SIG-M5 treated with dmso at 0.1 percent for 504 hours (cell line): ENCODE measurements at regions not wholly inside any gene's neighbourhood (a gene's known extent, or its start where the extent isn't known, plus 50 kb on each side); places are given as distances from the start of the nearest gene placed in this dataset.
"Not testable (repeated sequence)": the region's sequence is repeated elsewhere in the genome, so short reads cannot be mapped to it uniquely, and the experiment has no call there.

ENCODE experiments used
- DNase-seq: peaks from one replicate; lab custom pipeline; 2025; ENCODE audit not compliant: unreplicated experiment; lab: John Stamatoyannopoulos, UW

DNA sequence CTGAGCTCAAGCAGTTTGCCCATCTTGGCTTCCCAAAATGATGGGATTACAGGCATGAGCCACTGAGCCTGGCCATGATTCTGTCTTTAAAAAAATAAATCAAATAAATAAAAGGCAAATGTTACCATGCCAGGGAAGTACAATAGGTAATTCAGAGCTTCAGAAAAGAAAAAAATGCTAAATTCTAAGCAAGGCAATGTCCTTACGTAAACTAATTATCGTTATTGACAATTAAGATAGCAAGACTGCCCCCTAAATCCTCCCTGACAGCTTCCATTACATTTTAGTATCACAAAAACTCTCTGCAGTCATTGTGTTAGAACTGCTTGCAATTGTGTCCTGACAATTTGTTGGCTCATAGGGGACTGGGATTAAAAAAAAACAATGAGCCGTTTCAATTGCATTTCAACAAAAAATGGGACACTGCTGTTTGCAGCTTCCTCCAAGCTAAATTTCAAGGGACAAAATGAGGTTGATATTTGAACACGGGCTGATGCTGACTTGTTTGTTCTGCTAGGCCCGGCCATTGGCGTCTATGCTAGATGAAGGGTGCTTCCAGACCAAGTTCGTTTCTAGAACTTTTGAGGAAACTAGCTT is 88.9 kb downstream of the MOGAT1 start:
- DNase-seq, result no peak

DNA sequence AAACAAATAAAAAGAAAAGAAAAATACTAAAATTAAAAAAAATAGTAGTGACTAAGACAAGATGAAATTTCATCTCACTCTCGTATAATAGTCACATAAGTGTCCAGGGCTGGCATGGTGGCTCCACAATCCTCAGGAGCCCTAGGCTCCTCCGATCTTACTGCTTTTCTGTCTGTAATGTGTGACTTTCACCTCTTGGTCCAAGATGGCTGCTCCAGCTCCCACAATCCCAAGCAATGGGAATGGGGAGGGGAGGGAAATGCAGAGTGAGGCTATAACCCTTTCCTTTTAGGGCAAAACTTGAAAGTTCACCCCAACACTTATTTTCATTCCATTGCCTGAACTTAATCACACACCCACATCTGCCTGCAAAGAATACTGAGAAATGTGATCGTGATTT is 90.4 kb downstream of the MOGAT1 start:
- no peak for DNase-seq

DNA sequence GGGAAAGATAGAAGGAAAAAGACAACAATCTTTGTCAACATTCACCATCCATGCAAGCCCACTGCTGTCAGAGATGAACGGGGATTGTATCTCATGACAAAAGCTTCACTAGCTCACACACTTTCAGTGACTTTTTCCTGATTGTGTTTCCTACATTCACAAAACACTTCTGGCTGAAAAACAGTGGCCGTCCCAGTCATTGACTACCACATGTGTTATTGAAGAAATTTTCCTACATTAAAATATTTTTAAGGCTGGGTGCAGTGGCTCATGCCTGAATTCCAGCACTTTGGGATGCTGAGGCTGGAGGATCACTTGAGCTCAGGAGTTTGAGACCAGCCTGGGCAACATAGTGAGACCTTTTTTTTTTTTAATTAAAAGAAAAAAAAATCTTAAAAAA is 90.9 kb downstream of the MOGAT1 start:
- DNase-seq, result no peak

DNA sequence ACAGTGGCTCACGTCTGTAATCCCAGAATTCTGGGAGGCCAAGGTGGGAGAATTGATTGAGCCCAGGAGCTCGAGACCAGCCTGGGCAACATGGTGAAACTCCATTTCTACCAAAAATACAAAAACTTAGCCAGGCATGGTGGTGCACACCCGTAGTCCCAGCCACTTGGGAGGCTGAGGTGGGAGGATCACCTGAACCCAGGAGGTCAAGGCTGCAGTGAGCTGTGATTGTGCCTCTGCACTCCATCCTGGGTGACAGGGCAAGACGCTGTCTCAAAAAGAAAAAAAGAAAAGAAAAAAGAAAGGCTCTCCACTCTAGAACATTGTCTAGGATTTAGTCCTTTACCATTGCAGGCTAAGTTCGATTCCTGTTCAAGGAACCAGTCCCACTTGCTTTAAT is 94.4 kb downstream of the MOGAT1 start:
- not testable (repeated sequence) for DNase-seq

DNA sequence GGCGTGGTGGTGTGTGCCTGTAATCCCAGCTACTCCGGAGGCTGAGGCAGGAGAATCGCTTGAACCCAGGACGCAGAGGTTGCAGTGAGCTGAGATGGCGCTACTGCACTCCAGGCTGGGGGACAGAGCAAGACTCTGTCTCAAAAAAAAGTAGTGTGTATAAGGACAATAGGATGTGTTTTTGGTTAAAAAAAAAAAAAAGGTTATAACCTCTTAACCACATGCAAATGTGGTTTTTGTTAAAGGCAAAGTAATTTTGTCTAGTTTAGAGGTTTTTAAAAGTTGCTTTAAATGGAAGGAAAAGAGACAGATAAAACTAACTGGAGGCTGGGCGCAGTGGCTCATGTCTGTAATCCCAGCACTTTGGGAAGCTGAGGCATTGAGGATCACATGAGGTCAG is 92.8 kb upstream of the ACSL3 start:
- not testable (repeated sequence) for DNase-seq

DNA sequence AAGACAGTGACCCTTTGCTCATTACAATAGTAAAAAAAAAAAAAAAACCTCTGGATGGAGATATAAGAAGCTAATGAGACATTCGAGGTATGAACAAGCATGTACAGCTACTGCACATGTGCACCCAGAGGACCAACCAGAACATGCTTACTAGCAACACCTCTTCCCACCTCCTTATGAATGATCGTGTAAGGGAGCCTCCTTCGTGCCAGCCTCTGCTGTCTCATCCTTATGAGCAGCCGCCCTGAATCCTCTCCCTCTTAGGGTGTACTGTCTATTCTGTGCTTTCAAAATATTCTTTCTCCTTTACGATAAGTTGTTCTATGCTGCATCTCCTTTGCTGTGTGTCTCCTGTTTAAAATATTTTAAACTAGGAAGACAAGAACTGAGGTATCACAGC is 91.4 kb upstream of the ACSL3 start:
- DNase-seq, result no peak

DNA sequence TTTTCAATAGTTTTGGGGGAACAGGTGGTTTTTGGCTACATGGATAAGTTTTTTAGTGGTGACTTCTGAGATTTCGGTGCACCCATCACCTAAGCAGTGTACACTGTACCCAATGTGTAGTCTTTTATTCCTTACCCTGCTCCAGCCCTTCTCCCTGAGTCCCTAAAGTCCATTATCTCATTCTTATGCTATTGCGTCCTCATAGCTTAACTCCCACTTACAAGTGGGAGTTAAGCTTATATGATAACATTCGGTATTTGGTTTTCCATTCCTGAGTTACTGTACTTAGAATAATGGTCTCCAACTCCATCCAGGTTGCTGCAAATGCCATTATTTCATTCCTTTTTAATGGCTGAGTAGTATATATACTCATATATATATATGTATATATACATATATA is 90.9 kb upstream of the ACSL3 start:
- DNase-seq, result no peak

DNA sequence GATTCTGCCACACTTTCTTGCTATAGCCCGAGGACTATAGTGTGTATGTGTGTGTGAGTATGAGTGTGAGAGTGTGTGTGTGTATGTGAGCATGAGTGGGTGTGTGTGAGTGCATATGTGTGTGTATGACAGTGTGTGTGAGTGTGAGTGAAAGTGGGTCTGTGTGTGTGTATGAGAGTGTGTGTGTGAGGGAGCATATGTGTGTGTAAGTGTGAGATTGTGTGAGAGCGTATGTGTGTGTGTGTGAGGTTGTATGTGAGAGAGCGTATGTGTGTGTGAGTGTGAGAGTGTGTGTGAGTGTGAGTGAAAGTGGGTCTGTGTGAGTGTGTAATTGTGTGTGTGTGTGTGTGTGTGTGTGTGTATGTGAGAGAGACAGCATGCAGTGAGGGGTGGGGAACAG is 89.0 kb upstream of the ACSL3 start:
- no peak for DNase-seq

DNA sequence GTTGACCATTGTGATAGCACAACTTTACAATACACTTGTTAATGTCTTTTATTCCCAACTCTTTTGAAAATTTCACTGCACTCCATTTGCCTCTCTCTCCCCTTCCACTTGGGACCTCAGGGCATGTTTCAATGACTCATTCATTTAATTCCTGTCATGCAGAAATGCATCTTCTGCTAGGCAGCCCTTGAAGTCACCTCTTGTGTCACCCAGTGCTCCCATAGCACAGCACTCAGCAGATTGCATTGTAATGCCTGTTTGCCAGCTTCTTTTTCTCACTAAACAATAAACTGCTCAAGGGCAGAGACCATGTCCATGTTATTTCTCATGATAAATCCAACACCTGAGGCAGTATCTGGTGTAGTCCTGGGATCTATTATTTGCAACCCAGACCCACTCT is 85.9 kb upstream of the ACSL3 start:
- DNase-seq, result no peak

DNA sequence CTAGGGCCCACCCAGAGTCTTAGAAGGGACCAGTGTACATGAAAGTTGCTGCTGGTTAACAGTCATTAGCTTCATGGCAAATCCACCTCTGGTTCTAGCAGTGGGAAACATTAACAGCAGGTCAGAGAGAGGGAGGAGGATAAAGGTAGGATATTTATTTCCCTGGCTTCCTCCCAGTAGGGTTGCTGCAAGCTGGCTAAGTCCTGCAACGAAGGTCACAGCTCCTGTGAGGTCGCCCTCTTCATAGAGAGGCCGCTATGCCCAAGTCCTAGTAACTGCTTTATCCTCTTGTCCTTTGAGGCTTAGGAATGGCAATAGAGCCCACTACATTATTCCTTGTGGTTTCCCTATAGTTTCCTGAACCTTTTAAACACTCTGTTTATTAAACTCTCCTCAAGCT is 84.0 kb upstream of the ACSL3 start:
- no peak for DNase-seq

DNA sequence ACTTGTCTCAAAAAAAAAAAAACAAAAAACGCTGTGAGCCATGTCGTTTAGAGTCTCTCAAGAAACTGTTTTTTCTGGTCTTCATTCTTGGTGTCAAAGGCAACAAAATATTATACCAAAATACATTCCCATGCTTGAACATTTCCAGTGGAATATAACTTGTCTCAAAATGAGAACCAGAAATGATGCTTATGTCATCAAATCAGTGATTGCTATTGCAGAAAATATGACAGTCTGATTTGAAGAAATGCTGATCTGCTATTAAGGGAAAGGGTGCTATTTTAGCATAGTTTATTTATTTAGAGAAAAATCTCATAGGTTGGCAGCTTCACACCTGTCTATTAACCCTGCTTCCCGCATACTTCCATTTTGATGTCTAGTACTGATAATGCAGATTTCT is 82.4 kb upstream of the ACSL3 start:
- DNase-seq, result no peak

DNA sequence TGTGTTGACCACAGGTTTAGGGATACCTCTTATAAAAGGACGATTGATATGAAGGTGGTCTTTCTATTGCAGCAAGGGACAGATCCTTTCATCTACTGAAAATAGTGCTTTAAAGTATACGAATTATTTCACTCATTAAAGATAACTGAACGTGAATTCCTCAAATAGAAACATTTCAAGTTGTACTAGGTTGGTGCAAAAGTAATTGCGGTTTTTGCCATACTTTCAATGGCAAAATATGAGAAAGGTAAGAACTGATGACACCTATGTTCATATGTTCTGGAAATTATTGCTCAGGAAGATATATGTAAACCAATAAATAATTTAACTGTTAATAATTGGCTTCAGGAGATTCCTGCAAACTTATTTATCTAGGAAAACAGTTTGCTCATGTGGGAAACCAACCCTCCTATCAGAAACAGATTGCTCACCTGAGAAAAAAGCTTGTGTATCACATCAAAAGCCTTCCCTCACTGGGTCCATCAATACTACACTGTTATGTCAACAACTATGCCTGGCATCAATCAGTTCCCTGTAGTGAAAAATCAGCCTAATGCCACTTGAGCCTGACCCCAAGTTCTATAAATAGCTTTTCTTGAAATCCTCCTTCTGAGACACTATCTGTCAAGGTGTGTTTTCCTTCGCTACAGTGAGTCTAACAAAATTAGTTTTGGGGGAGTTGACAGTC is 81.5 kb upstream of the ACSL3 start:
- no peak for DNase-seq

DNA sequence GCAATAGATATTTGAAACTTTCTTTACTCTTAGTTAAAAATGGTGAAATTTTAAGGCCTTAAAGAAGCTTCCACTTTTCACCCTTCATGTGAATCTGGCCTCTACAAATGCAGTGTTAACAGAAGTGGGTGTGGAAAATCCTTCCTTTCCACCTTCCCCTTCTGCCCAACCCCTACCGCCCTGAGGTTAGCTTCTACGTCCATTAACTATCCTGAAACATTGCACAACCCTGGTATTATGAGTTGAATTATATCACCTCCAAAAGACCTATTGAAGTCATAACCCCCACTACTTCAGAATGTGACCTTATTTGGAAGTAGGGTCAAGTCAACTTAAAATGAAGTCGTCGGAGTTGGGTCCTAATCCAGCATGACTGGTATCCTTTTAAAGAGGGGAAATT is 80.8 kb upstream of the ACSL3 start:
- DNase-seq, result no peak

DNA sequence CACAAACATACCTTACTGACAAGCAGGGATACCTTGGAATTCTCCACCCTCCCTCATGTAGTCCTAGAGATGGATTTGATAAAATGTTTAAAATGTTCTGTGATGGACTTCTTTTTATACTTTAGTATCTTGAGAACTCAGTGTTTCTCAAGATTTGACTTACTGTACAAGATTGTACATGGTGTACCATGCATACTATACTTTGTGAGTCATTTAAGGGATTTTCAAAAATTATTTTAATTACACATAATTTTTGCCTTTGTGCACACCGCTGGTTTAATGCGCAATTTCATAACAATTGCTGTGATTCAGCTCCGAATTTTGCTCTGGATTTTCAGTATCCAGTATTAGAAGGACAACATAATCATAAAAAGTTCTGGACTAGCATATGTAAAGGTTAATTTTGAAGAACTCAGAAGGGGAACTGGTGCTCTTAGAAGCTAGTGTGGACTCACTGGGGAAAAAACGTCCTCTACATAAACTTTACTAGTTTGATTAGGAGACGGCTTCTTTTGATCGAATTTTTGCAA is 78.6 kb upstream of the ACSL3 start:
- DNase-seq, result no peak

DNA sequence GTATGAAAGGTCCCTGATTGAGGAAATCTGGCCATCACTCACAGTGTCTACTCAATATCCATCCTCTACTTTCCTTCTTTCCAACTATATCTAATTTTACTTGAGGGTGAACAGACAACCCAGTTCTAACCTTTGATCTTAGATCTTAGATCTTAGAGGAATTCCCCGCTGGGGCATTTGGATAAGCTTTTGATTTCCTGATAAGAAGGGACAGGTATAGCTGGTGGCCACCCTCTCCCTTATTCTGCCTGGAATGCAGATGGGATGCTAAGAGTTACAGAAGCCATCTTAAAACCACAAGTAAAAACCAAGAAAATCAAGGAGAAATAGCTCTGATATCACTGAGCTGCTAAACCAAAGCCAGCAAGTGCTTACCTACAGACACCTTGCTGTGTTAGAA is 77.2 kb upstream of the ACSL3 start:
- DNase-seq, result no peak

DNA sequence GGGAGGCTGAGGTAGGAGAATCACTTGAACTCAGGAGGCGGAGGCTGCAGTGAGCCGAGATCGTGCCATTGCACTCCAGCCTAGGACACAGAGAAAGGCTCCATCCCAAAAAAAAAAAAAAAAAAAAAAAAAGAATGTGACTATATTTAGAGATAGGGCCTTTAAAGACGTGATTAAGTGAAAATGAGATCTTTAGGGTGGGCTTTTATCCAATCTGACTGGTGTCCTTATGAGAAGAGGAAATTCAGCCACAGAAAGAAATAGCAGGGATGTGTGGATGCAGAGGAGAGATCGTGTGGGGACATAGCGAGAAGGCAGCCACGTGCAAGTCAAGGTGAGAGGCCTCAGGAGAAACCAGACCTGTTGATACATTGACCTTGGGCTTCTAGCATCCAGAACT is 69.9 kb upstream of the ACSL3 start:
- no peak for DNase-seq

DNA sequence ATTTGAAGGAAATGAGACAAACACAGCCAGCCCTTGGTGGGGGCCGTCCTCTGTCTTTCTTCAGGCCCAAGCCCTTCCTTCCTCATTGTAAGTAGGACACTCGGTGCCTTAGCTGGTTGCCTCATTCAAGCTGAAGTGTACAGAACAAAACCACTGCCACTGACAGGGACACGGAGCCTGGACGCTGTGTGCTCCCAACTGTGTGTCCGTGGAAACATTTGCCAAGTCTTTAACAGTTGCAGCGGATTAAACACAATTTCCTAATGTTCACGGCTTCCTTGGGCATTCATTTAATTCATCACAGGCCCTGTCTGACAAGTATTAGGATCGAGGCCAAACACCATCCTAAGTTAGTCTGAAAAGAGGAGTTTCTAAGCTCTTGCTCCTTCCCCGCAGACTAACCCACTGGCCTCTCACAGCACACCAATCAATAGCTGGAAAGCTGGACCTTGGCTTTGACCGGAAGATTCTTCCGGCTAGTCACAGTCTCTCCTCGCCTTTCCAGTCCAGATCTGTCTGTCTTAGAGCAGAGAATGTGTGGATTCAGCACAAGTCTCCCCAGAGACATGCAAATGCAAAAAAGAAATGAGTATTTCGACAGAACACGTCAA is 68.7 kb upstream of the ACSL3 start:
- DNase-seq, result peak; percentile 36

DNA sequence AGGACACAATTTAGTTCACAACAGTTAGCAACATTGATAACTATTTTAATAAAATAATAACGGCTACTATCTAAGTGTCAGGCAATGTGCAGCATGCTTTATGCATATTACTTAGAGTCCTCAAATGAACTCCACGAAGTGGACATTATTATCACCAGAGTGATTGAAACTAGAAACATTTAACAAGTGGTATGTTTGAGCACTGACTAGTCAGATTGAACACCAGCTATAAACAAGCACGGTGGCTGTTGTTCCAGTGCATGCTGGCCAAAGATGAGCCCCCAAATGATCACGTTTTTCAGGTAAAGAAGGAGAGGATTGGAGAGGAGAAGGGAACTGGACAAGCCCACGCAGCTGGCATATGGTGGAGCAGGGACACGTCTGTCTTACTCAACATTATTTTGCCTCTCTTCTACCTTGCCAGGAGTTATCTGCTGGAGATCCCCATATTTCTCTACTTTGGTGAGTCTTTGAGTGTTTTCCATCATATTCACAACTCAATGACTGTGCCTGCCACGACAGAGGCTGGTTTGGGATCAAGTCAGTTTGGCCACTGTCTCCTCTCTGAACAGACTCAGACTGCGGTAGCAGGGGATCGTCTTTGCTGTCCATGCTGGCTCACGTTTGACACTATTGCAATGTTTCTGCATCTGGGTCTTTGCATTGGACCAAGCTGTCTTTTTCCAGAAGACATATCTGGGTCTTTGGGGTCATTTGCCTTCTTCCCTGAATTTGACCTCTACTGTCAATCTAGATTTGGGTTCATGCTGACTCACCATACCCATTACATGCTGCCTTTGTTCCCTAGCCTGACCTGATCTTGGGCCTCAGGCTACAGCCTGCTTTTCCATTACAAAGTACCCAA is 66.0 kb upstream of the ACSL3 start:
- DNase-seq, result no peak

DNA sequence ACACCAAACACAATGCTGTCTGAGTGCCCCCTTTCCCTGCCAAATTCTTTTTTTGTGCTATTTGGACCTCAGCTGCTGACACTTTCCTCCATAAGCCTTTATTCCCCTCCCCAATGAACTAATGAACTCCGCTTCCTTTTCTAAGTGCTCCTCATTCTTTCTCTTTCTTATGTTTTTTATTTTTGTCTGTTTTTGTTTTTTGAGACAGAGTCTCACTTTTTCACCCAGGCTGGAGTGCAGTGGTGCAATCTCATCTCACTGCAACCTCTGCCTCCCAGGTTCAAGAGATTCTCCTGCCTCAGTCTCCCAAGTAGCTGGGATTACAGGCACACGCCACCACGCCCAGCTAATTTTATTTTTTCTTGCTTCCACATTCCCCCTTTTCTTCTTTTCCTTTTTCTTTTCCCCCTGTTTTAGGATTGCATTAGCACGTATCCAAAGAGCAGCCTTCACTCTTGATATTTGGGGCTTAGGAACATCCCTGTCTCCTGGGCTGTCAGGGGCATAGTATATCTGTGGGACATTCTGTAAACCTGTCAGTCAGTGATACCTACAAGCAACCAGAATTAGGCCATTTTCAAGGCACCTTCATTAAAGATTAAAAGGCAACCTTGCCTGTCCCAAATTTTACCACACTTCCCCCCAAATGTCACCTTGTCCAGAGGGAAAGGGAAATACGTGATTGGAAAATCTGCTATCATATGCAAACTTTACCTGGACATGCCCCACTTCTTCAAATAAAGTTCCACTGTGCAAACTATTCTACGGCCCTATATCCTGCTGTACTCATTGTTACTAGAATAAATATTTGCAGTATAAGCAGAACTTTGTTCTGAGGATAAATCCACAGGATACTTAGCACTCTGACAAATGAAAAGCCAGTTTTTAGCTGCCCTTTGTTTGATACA is 65.1 kb upstream of the ACSL3 start:
- no peak for DNase-seq

DNA sequence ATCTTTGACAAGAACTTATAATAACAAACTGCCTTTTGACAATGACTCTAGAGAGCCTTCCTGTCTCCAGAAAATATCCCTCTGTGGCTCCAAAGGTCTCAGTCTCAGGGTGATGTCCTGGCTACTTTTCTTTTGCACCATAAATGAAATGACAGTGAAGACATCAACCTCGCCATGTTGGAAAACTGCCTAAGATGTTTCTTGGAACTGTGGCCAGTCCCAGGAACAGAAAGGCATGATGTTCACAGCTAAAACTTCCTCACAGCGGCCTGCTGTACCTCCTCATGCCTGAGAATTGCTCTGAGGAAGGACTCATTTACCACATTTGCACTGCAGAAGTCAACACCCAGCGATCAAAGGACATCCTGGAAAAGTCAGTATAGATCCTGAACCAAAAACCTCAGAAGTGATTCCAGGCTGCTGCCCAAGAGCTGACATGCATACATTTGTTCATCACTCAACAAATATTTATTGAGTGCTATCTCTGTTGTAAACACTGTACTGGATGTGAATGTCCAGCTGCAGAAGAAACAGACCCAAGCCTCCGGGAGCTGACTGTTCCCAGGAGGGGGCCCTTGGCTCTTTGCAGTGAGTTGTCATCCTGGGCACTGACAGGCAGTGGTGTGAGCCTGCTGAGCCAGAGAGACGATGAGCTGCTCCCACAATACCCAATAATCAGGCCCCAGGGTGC is 64.3 kb upstream of the ACSL3 start:
- no peak for DNase-seq
